Keratinocyte (primary cell): ENCODE measurements at regions not wholly inside any gene's neighbourhood (a gene's known extent, or its start where the extent isn't known, plus 50 kb on each side); places are given as distances from the start of the nearest gene placed in this dataset.

Experiments used
- DNase-seq: peaks from one replicate; pipeline ENCODE4 v3.0.0-alpha.2; 2011; ENCODE audit warnings: low read depth, missing footprints, low spot score
- FAIRE-seq: peaks from 2 replicates; lab custom pipeline; 2011; peaks lifted over from hg19 to GRCh38; lab: Jason Lieb, UNC
- H2AFZ ChIP-seq: 2 replicates; pipeline ENCODE4 v1.6.0; 2012; ENCODE audit warnings: low read length, control low read depth, inconsistent platforms; ENCODE audit not compliant: control insufficient read depth
- H3K27ac ChIP-seq: 2 replicates; pipeline ENCODE4 v1.5.1; 2011; ENCODE audit warnings: low read length; ENCODE audit not compliant: control insufficient read depth, insufficient read depth
- H3K27me3 ChIP-seq: 3 replicates; pipeline ENCODE4 v1.6.0; 2011; ENCODE audit warnings: low read length; ENCODE audit not compliant: control insufficient read depth, insufficient read depth; ENCODE audit errors: extremely low read depth
- H3K36me3 ChIP-seq, 2 experiments: 2 replicates in 1 of 2; 3 replicates in 1 of 2; pipeline ENCODE4 v1.5.1; 2011; ENCODE audit warnings: low read length in 2 of 2, mild to moderate bottlenecking in 1 of 2; ENCODE audit not compliant: control insufficient read depth in 2 of 2, insufficient read depth in 2 of 2; ENCODE audit errors: extremely low read depth in 1 of 2
- H3K4me1 ChIP-seq: 3 replicates; pipeline ENCODE4 v1.5.1; 2011; ENCODE audit warnings: low read length; ENCODE audit not compliant: control insufficient read depth, insufficient read depth; ENCODE audit errors: extremely low read depth
- H3K4me2 ChIP-seq: 3 replicates; pipeline ENCODE4 v1.6.0; 2011; ENCODE audit warnings: low read depth, low read length; ENCODE audit not compliant: control insufficient read depth, insufficient read depth; ENCODE audit errors: extremely low read depth
- H3K4me3 ChIP-seq, 3 experiments: fragments of 200-600 bp in 1 of 3; sonication (generic) in 1 of 3; 2 replicates in 2 of 3; 3 replicates in 1 of 3; pipeline ENCODE4 v1.5.1; 2011 to 2016; ENCODE audit warnings: low read length in 3 of 3, mild to moderate bottlenecking in 3 of 3, control low read depth in 2 of 3, inconsistent platforms in 1 of 3, low read depth in 1 of 3, mixed read lengths in 1 of 3, mixed run types in 1 of 3, moderate library complexity in 1 of 3; ENCODE audit not compliant: control insufficient read depth in 2 of 3, insufficient read depth in 2 of 3; ENCODE audit errors: extremely low read depth in 1 of 3
- H3K79me2 ChIP-seq: 2 replicates; pipeline ENCODE4 v1.6.0; 2012; ENCODE audit warnings: low read length; ENCODE audit not compliant: control insufficient read depth, insufficient read depth
- H3K9ac ChIP-seq: 3 replicates; pipeline ENCODE4 v1.6.0; 2011; ENCODE audit warnings: low read length; ENCODE audit not compliant: control insufficient read depth, insufficient read depth; ENCODE audit errors: extremely low read depth
- H3K9me1 ChIP-seq: 3 replicates; pipeline ENCODE4 v1.6.0; 2011; ENCODE audit warnings: low read length; ENCODE audit not compliant: control insufficient read depth, insufficient read depth; ENCODE audit errors: extremely low read depth
- H3K9me3 ChIP-seq: 2 replicates; pipeline ENCODE4 v1.5.1; 2012; ENCODE audit warnings: low read depth, low read length; ENCODE audit not compliant: control insufficient read depth
- H4K20me1 ChIP-seq: 3 replicates; pipeline ENCODE4 v1.6.0; 2011; ENCODE audit warnings: low read length; ENCODE audit not compliant: control insufficient read depth, insufficient read depth; ENCODE audit errors: extremely low read depth
- EZH2 ChIP-seq: IDR thresholded peaks from one replicate; pipeline ENCODE4 v1.6.1; 2012; ENCODE audit warnings: inconsistent platforms, mild to moderate bottlenecking, low read length, moderate library complexity
- dilution Hi-C: fragments of 300-500 bp; cut with MboI; formaldehyde crosslinking; loops from one replicate; pipeline ENCODE4 v1.7.0; 2020; ENCODE audit warnings: low sequenced_read_pairs; ENCODE audit not compliant: extremely low pct_ligation_motif_present
- TF ChIP-seq, protein P1 (sequence below), 3 experiments: IDR thresholded peaks in 1 of 3; conservative IDR thresholded peaks in 1 of 3; optimal IDR thresholded peaks in 1 of 3; 2 replicates in 2 of 3; 3 replicates in 1 of 3; pipeline versions ENCODE3 to v1.5.1; 2011; ENCODE audit warnings: low read length in 3 of 3, mild to moderate bottlenecking in 3 of 3, moderate library complexity in 2 of 3, control low read depth in 1 of 3, inconsistent platforms in 1 of 3; ENCODE audit not compliant: insufficient read depth in 2 of 3; ENCODE audit errors: extremely low read depth in 1 of 3

DNA sequence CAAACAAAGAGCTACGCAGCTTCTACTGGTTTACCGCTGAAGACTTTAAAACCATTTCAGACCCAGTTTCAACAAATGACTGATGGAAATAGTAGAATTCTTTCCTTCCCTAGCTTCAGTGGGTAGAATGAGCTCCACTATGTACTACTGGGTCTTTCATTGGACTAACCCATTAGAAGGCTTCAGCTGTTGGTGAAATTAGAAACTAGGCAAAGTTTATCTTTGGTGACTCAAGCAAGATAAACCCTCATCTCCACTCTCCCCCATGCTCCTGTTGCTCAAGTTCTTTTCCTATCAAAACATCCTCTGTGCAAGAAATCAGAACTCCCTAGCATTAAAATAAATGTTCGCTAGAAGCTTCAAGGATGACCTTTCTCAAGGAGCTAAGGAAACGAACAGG lies 159.2 kb downstream of the PAWR start:
- Histone ChIP-seq H3K27me3 (no peaks in the 10 kb centered on the region), H3K4me1 (no peaks in the 10 kb centered on the region), H3K9ac (no peak overlapping the region), H3K9me1 (no peaks in the 10 kb centered on the region), H3K36me3 (no peaks in the 10 kb centered on the region), H4K20me1 (no peaks in the 10 kb centered on the region), H3K27ac (no peak overlapping the region), H3K79me2 (no peaks in the 10 kb centered on the region), H2AFZ (no peak overlapping the region), H3K4me2 (no peak overlapping the region), H3K4me3 (no peak overlapping the region), H3K9me3 (no peaks in the 10 kb centered on the region)
- dilution Hi-C loops, result no loop called here
- no peak for TF ChIP-seq EZH2
- TF ChIP-seq, protein P1, sequence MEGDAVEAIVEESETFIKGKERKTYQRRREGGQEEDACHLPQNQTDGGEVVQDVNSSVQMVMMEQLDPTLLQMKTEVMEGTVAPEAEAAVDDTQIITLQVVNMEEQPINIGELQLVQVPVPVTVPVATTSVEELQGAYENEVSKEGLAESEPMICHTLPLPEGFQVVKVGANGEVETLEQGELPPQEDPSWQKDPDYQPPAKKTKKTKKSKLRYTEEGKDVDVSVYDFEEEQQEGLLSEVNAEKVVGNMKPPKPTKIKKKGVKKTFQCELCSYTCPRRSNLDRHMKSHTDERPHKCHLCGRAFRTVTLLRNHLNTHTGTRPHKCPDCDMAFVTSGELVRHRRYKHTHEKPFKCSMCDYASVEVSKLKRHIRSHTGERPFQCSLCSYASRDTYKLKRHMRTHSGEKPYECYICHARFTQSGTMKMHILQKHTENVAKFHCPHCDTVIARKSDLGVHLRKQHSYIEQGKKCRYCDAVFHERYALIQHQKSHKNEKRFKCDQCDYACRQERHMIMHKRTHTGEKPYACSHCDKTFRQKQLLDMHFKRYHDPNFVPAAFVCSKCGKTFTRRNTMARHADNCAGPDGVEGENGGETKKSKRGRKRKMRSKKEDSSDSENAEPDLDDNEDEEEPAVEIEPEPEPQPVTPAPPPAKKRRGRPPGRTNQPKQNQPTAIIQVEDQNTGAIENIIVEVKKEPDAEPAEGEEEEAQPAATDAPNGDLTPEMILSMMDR (optimal IDR thresholded peaks at IDR 0.05 in 1 of 3, IDR thresholded peaks at IDR 0.05 in 1 of 3, conservative IDR thresholded peaks at IDR 0.05 in 1 of 3; ENCODE audit: extremely low read depth in 1 of 3, insufficient read depth in 2 of 3, low read length in 3 of 3), result no peak
- FAIRE-seq (no peak), DNase-seq (no peak)

- Histone ChIP-seq H3K4me2 (no peak overlapping the region), H3K27ac (no peak overlapping the region), H3K27me3 (no peaks in the 10 kb centered on the region), H3K9me1 (no peaks in the 10 kb centered on the region), H3K4me1 (no peaks in the 10 kb centered on the region), H2AFZ (no peak overlapping the region), H3K4me3 (no peak overlapping the region), H4K20me1 (no peaks in the 10 kb centered on the region), H3K9ac (no peak overlapping the region), H3K79me2 (no peaks in the 10 kb centered on the region), H3K36me3 (no peaks in the 10 kb centered on the region), H3K9me3 (no peaks in the 10 kb centered on the region)
- FAIRE-seq (no peak), DNase-seq (no peak)
- dilution Hi-C loops, result no loop called here
- TF ChIP-seq, protein P1 (optimal IDR thresholded peaks at IDR 0.05 in 1 of 3, IDR thresholded peaks at IDR 0.05 in 1 of 3, conservative IDR thresholded peaks at IDR 0.05 in 1 of 3; ENCODE audit: extremely low read depth in 1 of 3, insufficient read depth in 2 of 3, low read length in 3 of 3), result no peak
- TF ChIP-seq EZH2, result no peak
These were observed 163.3 kb downstream of the PAWR start for GRCh38 chr12:79527473-79527872.
